Keratinocyte (primary cell): ENCODE measurements at regions not wholly inside any gene's neighbourhood (a gene's known extent, or its start where the extent isn't known, plus 50 kb on each side); places are given as distances from the start of the nearest gene placed in this dataset.

ENCODE experiments used
- DNase-seq: peaks from one replicate; pipeline ENCODE4 v3.0.0-alpha.2; 2011; ENCODE audit warnings: low read depth, missing footprints, low spot score
- FAIRE-seq: peaks from 2 replicates; lab custom pipeline; 2011; peaks lifted over from hg19 to GRCh38; lab: Jason Lieb, UNC
- H2AFZ ChIP-seq: 2 replicates; pipeline ENCODE4 v1.6.0; 2012; ENCODE audit warnings: low read length, control low read depth, inconsistent platforms; ENCODE audit not compliant: control insufficient read depth
- H3K27ac ChIP-seq: 2 replicates; pipeline ENCODE4 v1.5.1; 2011; ENCODE audit warnings: low read length; ENCODE audit not compliant: control insufficient read depth, insufficient read depth
- H3K27me3 ChIP-seq: 3 replicates; pipeline ENCODE4 v1.6.0; 2011; ENCODE audit warnings: low read length; ENCODE audit not compliant: control insufficient read depth, insufficient read depth; ENCODE audit errors: extremely low read depth
- H3K36me3 ChIP-seq, 2 experiments: 2 replicates in 1 of 2; 3 replicates in 1 of 2; pipeline ENCODE4 v1.5.1; 2011; ENCODE audit warnings: low read length in 2 of 2, mild to moderate bottlenecking in 1 of 2; ENCODE audit not compliant: control insufficient read depth in 2 of 2, insufficient read depth in 2 of 2; ENCODE audit errors: extremely low read depth in 1 of 2
- H3K4me1 ChIP-seq: 3 replicates; pipeline ENCODE4 v1.5.1; 2011; ENCODE audit warnings: low read length; ENCODE audit not compliant: control insufficient read depth, insufficient read depth; ENCODE audit errors: extremely low read depth
- H3K4me2 ChIP-seq: 3 replicates; pipeline ENCODE4 v1.6.0; 2011; ENCODE audit warnings: low read depth, low read length; ENCODE audit not compliant: control insufficient read depth, insufficient read depth; ENCODE audit errors: extremely low read depth
- H3K4me3 ChIP-seq, 3 experiments: fragments of 200-600 bp in 1 of 3; sonication (generic) in 1 of 3; 2 replicates in 2 of 3; 3 replicates in 1 of 3; pipeline ENCODE4 v1.5.1; 2011 to 2016; ENCODE audit warnings: low read length in 3 of 3, mild to moderate bottlenecking in 3 of 3, control low read depth in 2 of 3, inconsistent platforms in 1 of 3, low read depth in 1 of 3, mixed read lengths in 1 of 3, mixed run types in 1 of 3, moderate library complexity in 1 of 3; ENCODE audit not compliant: control insufficient read depth in 2 of 3, insufficient read depth in 2 of 3; ENCODE audit errors: extremely low read depth in 1 of 3
- H3K79me2 ChIP-seq: 2 replicates; pipeline ENCODE4 v1.6.0; 2012; ENCODE audit warnings: low read length; ENCODE audit not compliant: control insufficient read depth, insufficient read depth
- H3K9ac ChIP-seq: 3 replicates; pipeline ENCODE4 v1.6.0; 2011; ENCODE audit warnings: low read length; ENCODE audit not compliant: control insufficient read depth, insufficient read depth; ENCODE audit errors: extremely low read depth
- H3K9me1 ChIP-seq: 3 replicates; pipeline ENCODE4 v1.6.0; 2011; ENCODE audit warnings: low read length; ENCODE audit not compliant: control insufficient read depth, insufficient read depth; ENCODE audit errors: extremely low read depth
- H3K9me3 ChIP-seq: 2 replicates; pipeline ENCODE4 v1.5.1; 2012; ENCODE audit warnings: low read depth, low read length; ENCODE audit not compliant: control insufficient read depth
- H4K20me1 ChIP-seq: 3 replicates; pipeline ENCODE4 v1.6.0; 2011; ENCODE audit warnings: low read length; ENCODE audit not compliant: control insufficient read depth, insufficient read depth; ENCODE audit errors: extremely low read depth
- EZH2 ChIP-seq: IDR thresholded peaks from one replicate; pipeline ENCODE4 v1.6.1; 2012; ENCODE audit warnings: inconsistent platforms, mild to moderate bottlenecking, low read length, moderate library complexity
- dilution Hi-C: fragments of 300-500 bp; cut with MboI; formaldehyde crosslinking; loops from one replicate; pipeline ENCODE4 v1.7.0; 2020; ENCODE audit warnings: low sequenced_read_pairs; ENCODE audit not compliant: extremely low pct_ligation_motif_present
- TF ChIP-seq, protein P1 (sequence below), 3 experiments: IDR thresholded peaks in 1 of 3; conservative IDR thresholded peaks in 1 of 3; optimal IDR thresholded peaks in 1 of 3; 2 replicates in 2 of 3; 3 replicates in 1 of 3; pipeline versions ENCODE3 to v1.5.1; 2011; ENCODE audit warnings: low read length in 3 of 3, mild to moderate bottlenecking in 3 of 3, moderate library complexity in 2 of 3, control low read depth in 1 of 3, inconsistent platforms in 1 of 3; ENCODE audit not compliant: insufficient read depth in 2 of 3; ENCODE audit errors: extremely low read depth in 1 of 3

DNA sequence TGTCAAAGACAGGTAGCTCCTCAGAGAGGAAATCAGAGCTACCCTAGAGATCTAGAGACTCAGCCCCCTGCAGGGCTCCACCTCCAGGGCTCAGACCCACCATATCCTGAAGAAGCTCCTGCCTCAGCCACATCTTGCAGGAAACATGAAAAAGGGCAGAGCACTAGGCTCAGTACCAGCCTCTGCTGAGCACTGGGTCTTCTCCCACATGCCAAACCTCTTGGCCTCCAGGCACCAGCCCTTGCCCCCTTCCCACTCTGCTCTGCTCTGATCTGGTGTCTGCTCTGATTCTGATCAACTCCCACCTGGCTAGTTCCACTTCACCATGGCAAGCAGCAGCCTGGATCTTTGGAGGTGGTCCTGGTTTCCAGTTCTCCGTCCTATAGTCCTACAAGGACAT is 114.3 kb upstream of the SLC66A3 start:
- no peak for TF ChIP-seq EZH2
- TF ChIP-seq, protein P1, sequence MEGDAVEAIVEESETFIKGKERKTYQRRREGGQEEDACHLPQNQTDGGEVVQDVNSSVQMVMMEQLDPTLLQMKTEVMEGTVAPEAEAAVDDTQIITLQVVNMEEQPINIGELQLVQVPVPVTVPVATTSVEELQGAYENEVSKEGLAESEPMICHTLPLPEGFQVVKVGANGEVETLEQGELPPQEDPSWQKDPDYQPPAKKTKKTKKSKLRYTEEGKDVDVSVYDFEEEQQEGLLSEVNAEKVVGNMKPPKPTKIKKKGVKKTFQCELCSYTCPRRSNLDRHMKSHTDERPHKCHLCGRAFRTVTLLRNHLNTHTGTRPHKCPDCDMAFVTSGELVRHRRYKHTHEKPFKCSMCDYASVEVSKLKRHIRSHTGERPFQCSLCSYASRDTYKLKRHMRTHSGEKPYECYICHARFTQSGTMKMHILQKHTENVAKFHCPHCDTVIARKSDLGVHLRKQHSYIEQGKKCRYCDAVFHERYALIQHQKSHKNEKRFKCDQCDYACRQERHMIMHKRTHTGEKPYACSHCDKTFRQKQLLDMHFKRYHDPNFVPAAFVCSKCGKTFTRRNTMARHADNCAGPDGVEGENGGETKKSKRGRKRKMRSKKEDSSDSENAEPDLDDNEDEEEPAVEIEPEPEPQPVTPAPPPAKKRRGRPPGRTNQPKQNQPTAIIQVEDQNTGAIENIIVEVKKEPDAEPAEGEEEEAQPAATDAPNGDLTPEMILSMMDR (optimal IDR thresholded peaks at IDR 0.05 in 1 of 3, IDR thresholded peaks at IDR 0.05 in 1 of 3, conservative IDR thresholded peaks at IDR 0.05 in 1 of 3; ENCODE audit: extremely low read depth in 1 of 3, insufficient read depth in 2 of 3, low read length in 3 of 3): no peak
- DNase-seq (no peak), FAIRE-seq (no peak)
- Histone ChIP-seq H3K4me3 (no peak overlapping the region), H4K20me1 (no peaks in the 10 kb centered on the region), H3K36me3 (no peaks in the 10 kb centered on the region), H3K79me2 (no peaks in the 10 kb centered on the region), H3K9me1 (no peaks in the 10 kb centered on the region), H3K9ac (no peak overlapping the region), H3K27ac (no peak overlapping the region), H3K9me3 (no peaks in the 10 kb centered on the region), H3K27me3 (peaks cover 8% of the 10 kb centered on the region), H2AFZ (no peak overlapping the region), H3K4me1 (no peaks in the 10 kb centered on the region), H3K4me2 (no peak overlapping the region)
- dilution Hi-C loops: no loop called here

DNA sequence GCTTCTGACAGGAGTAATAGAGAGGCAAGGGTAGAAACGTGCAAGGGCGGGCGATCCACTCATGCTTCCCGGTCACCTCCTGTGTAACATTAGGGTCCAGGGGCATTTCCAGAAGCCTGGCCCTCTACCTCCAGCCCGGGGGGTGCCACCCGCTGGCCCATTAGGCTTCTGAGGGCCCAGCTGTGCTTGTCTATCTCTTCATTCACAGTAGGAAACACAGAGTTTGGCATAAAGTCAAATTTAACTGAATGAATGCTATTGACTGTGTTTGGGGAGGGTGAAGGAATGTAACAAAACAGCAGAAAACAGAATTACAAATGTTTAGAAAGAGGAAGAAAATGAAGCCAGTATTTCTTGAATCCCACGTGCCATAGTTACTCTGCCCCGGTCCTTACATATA is 112.4 kb upstream of the SLC66A3 start:
- DNase-seq: no peak
- H3K79me2 ChIP-seq: no peaks in the 10 kb centered on the region
- H3K9me3 ChIP-seq: no peaks in the 10 kb centered on the region
- no peaks in the 10 kb centered on the region for H3K36me3 ChIP-seq
- no peaks in the 10 kb centered on the region for H3K9me1 ChIP-seq
- H4K20me1 ChIP-seq: no peaks in the 10 kb centered on the region
- no peak for FAIRE-seq
- peaks cover 8% of the 10 kb centered on the region for H3K27me3 ChIP-seq
- no peak overlapping the region for H2AFZ ChIP-seq
- no peak overlapping the region for H3K9ac ChIP-seq
- no peak overlapping the region for H3K4me3 ChIP-seq
- dilution Hi-C loops: no loop called here
- H3K4me1 ChIP-seq: no peaks in the 10 kb centered on the region
- no peak overlapping the region for H3K27ac ChIP-seq
- no peak overlapping the region for H3K4me2 ChIP-seq
- TF ChIP-seq, protein P1 (optimal IDR thresholded peaks at IDR 0.05 in 1 of 3, IDR thresholded peaks at IDR 0.05 in 1 of 3, conservative IDR thresholded peaks at IDR 0.05 in 1 of 3; ENCODE audit: extremely low read depth in 1 of 3, insufficient read depth in 2 of 3, low read length in 3 of 3): no peak
- no peak for TF ChIP-seq EZH2
